OCI-LY1 (cell line): ENCODE measurements at regions not wholly inside any gene's neighbourhood (a gene's known extent, or its start where the extent isn't known, plus 50 kb on each side); places are given as distances from the start of the nearest gene placed in this dataset.

Experiments used
- CTCF ChIP-seq: fragments of 200-600 bp; sonication (generic), shearing (Covaris generic); IDR thresholded peaks from 2 replicates; pipeline ENCODE4 v1.5.1; 2017; ENCODE audit warnings: mild to moderate bottlenecking, antibody characterized with exemption, low read length, moderate library complexity, mixed read lengths
- EZH2 ChIP-seq: fragments of 200-600 bp; sonication (generic), shearing (Covaris generic); IDR thresholded peaks from 2 replicates; pipeline ENCODE4 v1.8.0; 2017; ENCODE audit warnings: borderline replicate concordance, mixed run types, mild to moderate bottlenecking, antibody characterized with exemption, low read length, moderate library complexity, mixed read lengths

- TF ChIP-seq CTCF = no peak
- no peak for TF ChIP-seq EZH2
These were observed 68.9 kb upstream of the KCNQ5 start for GRCh38 chr6:72552938-72553337.
